Nephron progenitor cell (in vitro differentiated cells): ENCODE measurements at regions not wholly inside any gene's neighbourhood (a gene's known extent, or its start where the extent isn't known, plus 50 kb on each side); places are given as distances from the start of the nearest gene placed in this dataset.

Experiments used
- DNase-seq: peaks from one replicate; pipeline ENCODE4 v3.0.0; 2021
- H3K27ac Mint-ChIP-seq: 2 replicates; pipeline ENCODE4 v1.8.0; 2021; ENCODE audit warnings: mild to moderate bottlenecking, moderate library complexity, mixed read lengths
- H3K27me3 Mint-ChIP-seq: 2 replicates; pipeline ENCODE4 v1.8.0; 2021; ENCODE audit warnings: mild to moderate bottlenecking, low read depth, mixed read lengths; ENCODE audit not compliant: poor library complexity
- H3K36me3 Mint-ChIP-seq: 2 replicates; pipeline ENCODE4 v1.8.0; 2021; ENCODE audit warnings: low read depth, mixed read lengths
- H3K4me1 Mint-ChIP-seq: 2 replicates; pipeline ENCODE4 v1.8.0; 2021; ENCODE audit warnings: mixed read lengths
- H3K4me3 Mint-ChIP-seq: 2 replicates; pipeline ENCODE4 v1.8.0; 2021; ENCODE audit warnings: mild to moderate bottlenecking, moderate library complexity, mixed read lengths
- H3K9me3 Mint-ChIP-seq: 2 replicates; pipeline ENCODE4 v1.8.0; 2021; ENCODE audit warnings: mild to moderate bottlenecking, moderate library complexity, mixed read lengths
- TF ChIP-seq, protein P1 (sequence below): fragments of 200-600 bp; sonication (generic); IDR thresholded peaks from 2 replicates; pipeline ENCODE4 v1.5.0; 2021; ENCODE audit warnings: antibody characterized with exemption

DNA sequence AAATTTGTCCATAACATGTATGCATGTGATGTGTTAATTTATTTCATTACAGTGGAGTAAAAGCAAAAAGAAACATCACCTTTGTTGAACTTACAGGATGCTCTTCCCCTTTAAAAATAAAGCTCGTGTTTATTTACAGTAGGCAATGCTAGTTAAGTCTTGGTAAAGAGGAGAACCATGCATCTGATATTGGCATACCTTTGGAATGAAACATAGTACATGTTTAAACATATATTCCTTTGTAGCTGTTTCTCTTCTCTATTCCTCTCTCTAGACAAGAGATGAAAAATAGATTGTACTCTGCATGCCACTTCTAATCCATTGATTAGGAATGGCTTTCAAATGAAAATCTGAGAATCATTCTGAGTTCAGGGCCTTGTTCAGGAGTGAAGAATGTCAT lies 374.9 kb upstream of the CNTN4 start:
- no peak overlapping the region for H3K27ac Mint-ChIP-seq
- no peaks in the 10 kb centered on the region for H3K36me3 Mint-ChIP-seq
- H3K27me3 Mint-ChIP-seq, result no peaks in the 10 kb centered on the region
- H3K9me3 Mint-ChIP-seq, result no peaks in the 10 kb centered on the region
- TF ChIP-seq, protein P1, sequence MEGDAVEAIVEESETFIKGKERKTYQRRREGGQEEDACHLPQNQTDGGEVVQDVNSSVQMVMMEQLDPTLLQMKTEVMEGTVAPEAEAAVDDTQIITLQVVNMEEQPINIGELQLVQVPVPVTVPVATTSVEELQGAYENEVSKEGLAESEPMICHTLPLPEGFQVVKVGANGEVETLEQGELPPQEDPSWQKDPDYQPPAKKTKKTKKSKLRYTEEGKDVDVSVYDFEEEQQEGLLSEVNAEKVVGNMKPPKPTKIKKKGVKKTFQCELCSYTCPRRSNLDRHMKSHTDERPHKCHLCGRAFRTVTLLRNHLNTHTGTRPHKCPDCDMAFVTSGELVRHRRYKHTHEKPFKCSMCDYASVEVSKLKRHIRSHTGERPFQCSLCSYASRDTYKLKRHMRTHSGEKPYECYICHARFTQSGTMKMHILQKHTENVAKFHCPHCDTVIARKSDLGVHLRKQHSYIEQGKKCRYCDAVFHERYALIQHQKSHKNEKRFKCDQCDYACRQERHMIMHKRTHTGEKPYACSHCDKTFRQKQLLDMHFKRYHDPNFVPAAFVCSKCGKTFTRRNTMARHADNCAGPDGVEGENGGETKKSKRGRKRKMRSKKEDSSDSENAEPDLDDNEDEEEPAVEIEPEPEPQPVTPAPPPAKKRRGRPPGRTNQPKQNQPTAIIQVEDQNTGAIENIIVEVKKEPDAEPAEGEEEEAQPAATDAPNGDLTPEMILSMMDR, result no peak
- DNase-seq, result no peak
- no peak overlapping the region for H3K4me3 Mint-ChIP-seq
- H3K4me1 Mint-ChIP-seq, result peaks cover 7% of the 10 kb centered on the region

GRCh38 chr3:1726741-1727140 lies 371.9 kb upstream of the CNTN4 start:
- Mint-ChIP-seq H3K9me3 (no peaks in the 10 kb centered on the region), H3K4me1 (peaks cover 9% of the 10 kb centered on the region), H3K27ac (no peak overlapping the region), H3K36me3 (no peaks in the 10 kb centered on the region), H3K27me3 (peaks cover 2% of the 10 kb centered on the region), H3K4me3 (no peak overlapping the region)
- DNase-seq, result no peak
- TF ChIP-seq, protein P1, result no peak

DNA sequence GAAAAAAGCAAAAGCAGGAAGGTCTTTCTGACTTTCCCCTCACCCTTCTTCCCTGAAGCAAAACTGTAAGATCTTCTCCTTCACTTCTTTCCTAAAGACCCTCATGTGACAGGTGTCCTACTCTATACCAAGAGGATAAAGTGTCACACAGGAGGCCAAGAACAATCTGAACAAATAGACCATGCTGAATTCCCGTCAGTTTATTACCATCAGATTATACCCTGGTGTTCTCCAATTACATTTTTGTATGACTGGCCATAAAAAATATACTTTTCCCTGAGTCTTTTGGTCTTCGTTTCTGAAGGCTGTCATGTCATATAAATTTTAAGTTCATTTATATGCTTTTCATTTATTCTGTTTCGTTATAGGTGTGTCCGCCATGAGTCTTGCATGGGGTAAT lies 371.4 kb upstream of the CNTN4 start:
- no peak overlapping the region for H3K27ac Mint-ChIP-seq
- no peak for DNase-seq
- TF ChIP-seq, protein P1, result no peak
- no peaks in the 10 kb centered on the region for H3K9me3 Mint-ChIP-seq
- H3K4me3 Mint-ChIP-seq, result no peak overlapping the region
- no peaks in the 10 kb centered on the region for H3K36me3 Mint-ChIP-seq
- H3K27me3 Mint-ChIP-seq, result peaks cover 2% of the 10 kb centered on the region
- peaks cover 9% of the 10 kb centered on the region for H3K4me1 Mint-ChIP-seq

DNA sequence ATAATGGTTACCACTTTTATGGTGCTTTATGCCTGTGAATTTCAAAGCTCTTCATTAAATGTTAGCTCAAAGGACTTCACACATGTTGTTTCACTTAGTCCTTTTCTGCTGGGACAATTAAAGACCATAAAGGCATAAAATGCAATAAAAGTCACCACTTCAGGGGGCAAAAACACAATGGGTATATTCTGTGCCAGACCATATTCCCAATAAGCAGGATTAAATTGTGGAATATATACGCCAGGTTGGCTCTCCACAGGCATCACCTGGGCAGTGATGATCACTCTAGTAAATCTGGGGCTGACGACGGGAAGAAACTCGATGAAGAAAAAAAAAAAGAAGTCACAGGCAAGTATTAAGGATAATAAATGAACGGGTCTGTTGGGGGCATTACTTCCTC lies 370.2 kb upstream of the CNTN4 start:
- H3K27ac Mint-ChIP-seq, result no peak overlapping the region
- no peak for DNase-seq
- H3K9me3 Mint-ChIP-seq, result no peaks in the 10 kb centered on the region
- peaks cover 9% of the 10 kb centered on the region for H3K4me1 Mint-ChIP-seq
- H3K27me3 Mint-ChIP-seq, result peaks cover 2% of the 10 kb centered on the region
- H3K36me3 Mint-ChIP-seq, result no peaks in the 10 kb centered on the region
- TF ChIP-seq, protein P1, result no peak
- no peak overlapping the region for H3K4me3 Mint-ChIP-seq

DNA sequence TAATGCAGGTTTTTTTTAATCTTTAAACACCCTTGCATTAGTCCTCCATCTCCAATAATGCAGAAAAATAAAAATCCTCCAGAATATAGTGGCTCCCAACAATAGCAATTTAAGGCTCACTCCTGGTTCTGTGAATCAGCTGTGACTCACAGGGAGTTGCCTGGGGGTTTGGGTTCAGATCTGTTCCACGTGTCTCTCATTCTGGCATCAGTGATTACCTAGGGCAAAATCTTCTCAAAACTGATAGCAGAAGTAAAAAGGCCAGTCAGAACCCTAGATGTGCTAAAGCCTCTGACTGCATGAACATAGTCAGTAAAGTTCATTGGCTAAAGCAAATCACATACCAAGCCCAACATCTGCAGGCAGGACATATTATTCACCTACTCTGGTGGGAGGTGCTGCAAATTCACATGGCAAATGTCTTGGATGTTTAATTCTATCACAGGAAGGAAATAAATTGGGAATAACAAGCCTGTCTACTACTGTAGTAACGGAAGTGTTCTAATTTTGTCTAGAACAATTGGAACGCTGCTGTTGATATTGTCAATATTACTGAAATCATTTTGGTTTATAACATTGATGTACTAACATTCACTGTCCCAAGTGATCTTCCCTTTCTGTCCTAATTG lies 364.1 kb upstream of the CNTN4 start:
- no peak overlapping the region for H3K27ac Mint-ChIP-seq
- H3K4me3 Mint-ChIP-seq, result no peak overlapping the region
- H3K4me1 Mint-ChIP-seq, result no peaks in the 10 kb centered on the region
- H3K36me3 Mint-ChIP-seq, result no peaks in the 10 kb centered on the region
- peaks cover 2% of the 10 kb centered on the region for H3K27me3 Mint-ChIP-seq
- TF ChIP-seq, protein P1, result no peak
- H3K9me3 Mint-ChIP-seq, result peaks cover 20% of the 10 kb centered on the region
- DNase-seq, result no peak

- Mint-ChIP-seq H3K9me3 (peaks cover 27% of the 10 kb centered on the region), H3K27ac (no peak overlapping the region), H3K4me1 (no peaks in the 10 kb centered on the region), H3K4me3 (no peak overlapping the region), H3K36me3 (no peaks in the 10 kb centered on the region), H3K27me3 (peaks cover 3% of the 10 kb centered on the region)
- TF ChIP-seq, protein P1, result no peak
- DNase-seq, result no peak
Measured at GRCh38 chr3:1752205-1752604, 346.5 kb upstream of the CNTN4 start.
